ENCODE measurements at regions not wholly inside any gene's neighbourhood (a gene's known extent, or its start where the extent isn't known, plus 50 kb on each side); places are given as distances from the start of the nearest gene placed in this dataset.

GRCh38 chr1:106646261-106646784 is 410.2 kb upstream of the PRMT6 start:
- DNase-seq = no peak

GRCh38 chr1:106646816-106647215 is 409.7 kb upstream of the PRMT6 start:
- DNase-seq = no peak

DNA sequence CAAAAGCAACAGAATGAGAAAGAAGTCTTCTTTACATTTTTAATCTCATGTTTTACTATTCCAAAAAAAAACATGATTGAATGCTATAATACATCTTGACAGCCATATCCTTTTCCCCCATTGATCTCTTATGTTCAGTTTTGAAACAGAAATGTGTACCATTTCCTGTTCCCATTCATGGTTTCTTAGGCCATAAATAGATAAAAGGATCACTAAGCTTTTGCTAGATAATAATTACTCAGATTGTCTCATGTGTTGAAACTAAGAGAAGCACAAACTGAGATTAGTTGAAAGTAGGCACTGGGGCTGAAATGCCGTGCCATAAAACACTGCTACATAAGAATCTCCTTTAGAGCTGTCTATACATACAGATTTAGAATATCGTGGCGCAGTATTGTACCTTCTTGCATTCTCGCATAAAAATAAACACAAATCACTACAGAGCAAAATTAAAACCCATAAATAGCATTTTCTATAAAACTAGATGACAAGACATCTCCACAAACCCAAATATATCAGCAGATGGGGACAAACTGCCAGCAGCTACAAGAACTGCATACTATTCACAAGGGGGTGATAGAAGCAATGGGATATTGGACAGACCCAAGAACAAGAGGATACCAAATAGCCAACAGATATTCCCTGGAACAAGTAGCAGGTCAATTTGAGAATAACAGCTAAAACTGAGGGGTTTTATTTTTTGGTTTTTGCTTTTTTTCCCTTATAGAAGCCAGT is 405.3 kb upstream of the PRMT6 start:
- DNase-seq = no peak

- DNase-seq = no peak
Measured at GRCh38 chr1:106659490-106660244, 396.8 kb upstream of the PRMT6 start.

DNA sequence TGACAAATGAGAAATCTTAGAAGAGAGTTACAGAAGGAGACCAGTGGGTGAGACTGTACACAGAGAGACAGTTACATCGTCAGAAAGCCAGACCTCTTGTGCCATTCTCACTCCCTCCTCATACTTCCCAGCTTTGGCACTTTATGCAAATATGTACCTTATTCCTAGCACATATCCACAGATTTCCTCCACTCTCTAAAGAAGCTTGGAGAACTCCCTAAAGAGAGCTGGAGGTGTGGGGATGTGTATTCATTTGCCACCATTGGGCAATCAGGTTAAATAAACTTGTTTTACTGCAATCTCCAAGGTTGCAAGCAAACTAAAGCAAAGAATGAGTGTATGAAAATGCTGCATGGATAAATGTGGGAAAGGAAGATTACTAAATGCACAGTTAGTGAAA is 380.9 kb upstream of the PRMT6 start:
- DNase-seq = no peak

DNA sequence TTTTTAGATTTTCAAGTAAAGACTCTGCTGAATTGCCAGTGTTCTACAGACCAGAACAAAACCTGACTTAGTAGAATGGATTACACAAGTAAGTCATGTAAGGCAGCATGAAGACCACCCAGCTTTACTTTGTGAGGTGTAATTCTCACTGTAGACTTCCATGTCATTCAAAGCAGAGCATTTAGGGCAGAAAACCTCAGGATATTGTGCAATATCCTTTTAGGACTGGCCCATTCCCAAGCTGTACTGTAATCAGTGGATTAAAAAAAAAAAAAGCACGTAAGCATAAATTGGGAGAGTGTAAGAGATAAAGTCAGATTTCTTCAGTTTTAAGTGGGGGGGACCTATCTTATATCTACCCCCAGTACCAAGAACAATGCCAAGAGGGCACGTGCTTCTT is 380.5 kb upstream of the PRMT6 start:
- DNase-seq = peak; percentile 33

- DNase-seq = no peak
Measured at GRCh38 chr1:106677181-106677580, 379.3 kb upstream of the PRMT6 start.

- no peak for DNase-seq
Measured at GRCh38 chr1:106677721-106678120, 378.8 kb upstream of the PRMT6 start.

DNA sequence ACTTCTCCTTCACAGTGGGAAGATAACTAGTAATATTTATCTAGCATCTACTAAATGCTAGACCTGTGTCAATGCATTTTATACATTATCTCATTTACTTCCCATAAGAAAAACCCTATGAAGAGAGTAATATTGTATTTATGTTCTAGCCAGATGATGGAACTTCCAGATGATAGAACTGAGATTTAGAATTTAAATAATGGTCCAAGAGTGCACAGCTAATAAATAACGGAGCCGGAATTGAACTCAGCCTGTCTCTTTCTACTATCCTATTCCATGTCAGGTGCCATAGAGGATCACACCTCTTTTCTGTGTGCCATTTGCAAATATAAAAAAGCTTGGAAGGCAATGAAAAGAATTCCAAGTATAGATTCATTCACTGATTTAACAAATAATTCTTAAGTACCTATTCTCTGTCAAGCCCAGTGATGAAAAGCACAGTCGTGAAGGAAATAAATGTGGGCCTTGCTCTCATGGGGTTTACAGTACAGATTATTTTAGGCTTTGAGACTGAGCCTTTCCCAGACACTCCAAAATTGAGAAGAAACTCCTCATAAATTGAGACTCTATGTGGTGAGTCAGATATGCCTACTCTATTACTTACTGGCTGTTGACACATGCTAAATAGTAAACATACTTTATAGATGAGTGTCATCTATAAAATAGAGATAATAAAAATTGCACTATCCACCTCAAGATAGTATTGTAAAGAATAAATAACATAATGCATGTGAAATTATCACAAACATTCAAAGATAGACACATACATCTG is 378.0 kb upstream of the PRMT6 start:
- DNase-seq = no peak

DNA sequence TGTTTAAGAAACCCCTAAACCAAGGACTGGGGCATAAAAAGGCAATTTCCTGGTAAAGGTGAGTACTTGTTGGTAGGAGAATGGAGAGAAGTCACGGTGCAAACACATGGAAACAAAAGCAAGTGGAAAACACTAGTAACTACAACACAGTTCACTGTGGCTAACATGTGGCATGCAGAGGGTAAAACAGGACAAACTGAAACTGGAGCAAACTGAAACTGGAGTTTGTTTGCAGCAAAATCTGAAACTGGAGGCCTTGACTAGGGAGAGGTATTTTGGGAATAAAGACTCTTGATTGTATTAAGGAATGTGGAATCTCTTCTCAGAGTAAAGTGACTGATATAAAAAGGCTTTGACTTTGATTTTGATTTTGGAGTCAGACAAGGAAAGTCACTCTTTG is 376.3 kb upstream of the PRMT6 start:
- DNase-seq = no peak

DNA sequence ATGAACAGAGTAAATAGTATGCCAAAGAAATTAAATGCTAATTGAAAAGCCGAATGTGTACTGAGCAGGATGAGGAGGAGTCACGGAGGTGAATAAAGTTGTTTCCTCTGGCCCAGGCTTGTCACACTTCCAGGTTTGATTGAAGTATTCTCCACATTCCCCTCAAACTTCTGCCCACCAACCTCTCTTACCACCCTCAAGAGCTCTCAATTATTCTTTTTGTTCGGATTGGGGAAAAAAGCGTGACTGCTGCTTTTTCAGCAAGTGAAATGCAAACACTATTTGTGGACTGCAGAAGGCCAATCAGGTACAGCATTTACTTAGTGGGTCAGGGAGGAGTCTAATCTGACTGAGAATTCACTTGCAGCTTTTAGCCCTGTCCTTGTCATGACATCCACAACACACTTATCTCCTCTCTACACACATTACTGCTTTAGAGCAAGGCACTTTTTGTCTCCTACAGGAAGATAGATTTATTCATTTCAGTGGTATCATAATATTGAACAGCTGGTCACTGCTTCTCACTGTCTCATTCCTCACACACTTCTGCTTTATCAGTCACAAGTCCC is 375.6 kb upstream of the PRMT6 start:
- no peak for DNase-seq

DNA sequence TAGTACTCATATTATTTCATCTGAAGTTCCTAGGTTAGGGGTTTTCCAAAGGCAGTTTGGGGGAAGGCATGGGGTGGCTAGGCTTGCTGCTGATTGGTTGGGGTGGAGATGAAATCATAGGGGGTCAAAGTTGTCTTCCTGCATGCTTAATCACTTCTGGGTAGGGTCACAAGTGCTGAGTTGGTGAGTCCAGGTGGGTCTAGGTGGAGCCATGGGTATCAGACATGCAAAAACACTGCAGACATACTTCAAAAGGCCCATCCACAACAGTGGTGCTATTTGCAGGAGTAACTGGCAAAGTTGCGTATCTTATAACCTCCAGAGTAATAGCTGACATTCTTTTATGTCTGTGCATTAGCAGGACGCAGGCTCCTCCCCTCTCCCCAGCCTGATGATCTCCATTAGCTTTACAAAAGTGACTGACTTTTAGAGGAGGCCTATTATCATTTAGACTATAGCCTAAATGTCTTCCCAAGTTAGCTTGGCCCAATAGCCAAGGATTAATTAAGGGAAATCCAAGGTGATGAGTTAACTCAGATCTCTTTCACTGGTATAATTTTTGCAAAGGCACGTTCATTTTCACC is 374.4 kb upstream of the PRMT6 start:
- no peak for DNase-seq

GRCh38 chr1:106688446-106688845 is 368.0 kb upstream of the PRMT6 start:
- no peak for DNase-seq

GRCh38 chr1:106698660-106699059 is 357.8 kb upstream of the PRMT6 start:
- DNase-seq = no peak

GRCh38 chr1:106699433-106699832 is 357.0 kb upstream of the PRMT6 start:
- no peak for DNase-seq

GRCh38 chr1:106700211-106700610 is 356.3 kb upstream of the PRMT6 start:
- no peak for DNase-seq

GRCh38 chr1:106705971-106706370 is 350.5 kb upstream of the PRMT6 start:
- no peak for DNase-seq

DNA sequence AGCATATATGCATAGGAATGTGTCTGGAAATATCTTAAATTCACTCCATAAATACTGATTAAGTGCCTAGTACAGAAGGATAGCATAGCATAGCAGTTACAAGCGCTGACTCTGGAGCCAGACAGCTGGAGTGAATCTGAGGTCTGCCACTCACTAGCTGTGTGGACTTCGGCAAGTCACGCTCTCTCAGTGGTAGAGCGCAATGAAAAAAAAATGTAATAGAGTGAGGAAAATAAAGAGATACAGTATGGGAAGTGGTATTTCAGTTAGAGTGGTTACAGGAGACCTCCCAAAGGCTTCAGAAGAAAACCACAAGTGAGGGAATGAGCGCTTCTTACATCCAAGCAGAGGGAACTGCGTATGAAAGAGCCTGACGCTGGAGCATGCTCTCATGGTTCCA is 338.9 kb upstream of the PRMT6 start:
- DNase-seq = no peak

- no peak for DNase-seq
Measured at GRCh38 chr1:106721790-106722189, 334.7 kb upstream of the PRMT6 start.

DNA sequence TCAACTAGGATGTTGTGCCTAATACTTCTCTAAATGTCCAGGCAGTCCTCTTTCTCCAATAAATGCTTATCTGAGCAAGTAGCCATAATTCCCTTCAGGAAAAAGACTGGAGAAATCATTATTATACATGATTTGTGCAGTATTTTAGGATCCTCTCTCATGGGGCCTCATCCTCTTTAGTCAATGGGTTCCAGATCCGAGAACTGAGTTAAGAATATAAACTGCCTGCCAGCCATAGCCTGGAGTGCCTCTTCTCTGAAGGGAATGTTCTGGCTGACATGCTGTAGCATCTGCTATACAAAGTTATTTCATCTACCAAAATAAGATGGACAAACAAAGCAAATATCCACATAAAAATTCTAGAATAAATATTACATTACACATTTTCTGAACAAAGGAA is 334.0 kb upstream of the PRMT6 start:
- no peak for DNase-seq

GRCh38 chr1:106727171-106727570 is 329.3 kb upstream of the PRMT6 start:
- no peak for DNase-seq

DNA sequence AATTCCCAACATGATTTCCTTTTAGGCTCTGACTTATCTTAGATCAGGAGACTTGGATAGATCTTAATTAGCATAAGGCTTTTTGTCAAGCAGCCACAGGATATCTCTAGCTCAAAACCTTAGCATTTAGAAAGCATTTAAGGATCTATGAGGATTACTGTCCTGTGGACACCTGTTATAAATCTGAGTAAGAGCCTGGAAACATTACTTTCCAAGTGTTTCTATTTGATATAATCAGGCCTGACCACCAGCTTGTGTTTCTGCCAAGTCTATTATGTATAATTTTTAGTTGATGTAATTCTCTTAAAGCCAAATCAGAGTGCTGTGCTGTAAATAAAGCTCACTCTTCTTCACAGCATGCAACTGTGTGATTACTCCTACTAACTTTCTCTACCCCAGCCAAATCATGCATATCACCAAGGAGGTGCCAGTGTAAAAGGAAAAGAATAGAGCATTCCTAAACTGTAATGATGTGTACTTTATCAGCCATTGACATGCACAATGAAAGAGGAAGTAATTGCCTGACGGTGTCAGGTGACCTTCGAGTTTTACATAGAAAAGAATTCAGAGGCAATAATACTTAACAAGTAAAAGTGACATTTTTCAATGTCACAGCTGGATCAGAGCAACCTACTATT is 309.9 kb upstream of the PRMT6 start:
- DNase-seq = no peak

Data from NCI-H226 (cell line).